SK-N-SH treated with all-trans-retinoic acid at 6 μM for 48 hours (cell line): ENCODE measurements at regions not wholly inside any gene's neighbourhood (a gene's known extent, or its start where the extent isn't known, plus 50 kb on each side); places are given as distances from the start of the nearest gene placed in this dataset.

Experiments used
- ATAC-seq: fragments of 200-7000 bp; cut with Tn5 transposase; 3 replicates; pipeline ENCODE4 v1.9.1; 2020; ENCODE audit warnings: mild to moderate bottlenecking, moderate library complexity
- ARNTL ChIP-seq: fragments of 450-650 bp; formaldehyde crosslinking; IDR thresholded peaks from 2 replicates; pipeline ENCODE4 v1.5.0; 2020; ENCODE audit warnings: low read depth, mild to moderate bottlenecking, moderate library complexity, borderline replicate concordance
- BACH2 ChIP-seq: fragments of 250-450 bp; sonication (Bioruptor Pico); IDR thresholded peaks from 2 replicates; pipeline ENCODE4 v1.9.0; 2021; ENCODE audit warnings: mild to moderate bottlenecking, borderline replicate concordance
- CREB5 ChIP-seq: fragments of 250-450 bp; sonication (Bioruptor Pico); IDR thresholded peaks from 2 replicates; pipeline ENCODE4 v1.5.1; 2020; ENCODE audit warnings: low read depth, mild to moderate bottlenecking, moderate library complexity
- CSDC2 ChIP-seq: fragments of 250-450 bp; sonication (Bioruptor Pico); IDR thresholded peaks from 2 replicates; pipeline ENCODE4 v1.5.0; 2020; ENCODE audit warnings: mild to moderate bottlenecking, moderate library complexity
- ESRRG ChIP-seq: fragments of 250-450 bp; sonication (Bioruptor Pico); IDR thresholded peaks from 2 replicates; pipeline ENCODE4 v1.6.1; 2021; ENCODE audit warnings: mild to moderate bottlenecking
- GLIS3 ChIP-seq: fragments of 250-450 bp; sonication (Bioruptor Pico); IDR thresholded peaks from 2 replicates; pipeline ENCODE4 v1.5.0; 2020; ENCODE audit warnings: mild to moderate bottlenecking, moderate library complexity
- ISL1 ChIP-seq: fragments of 250-450 bp; sonication (Bioruptor Pico); IDR thresholded peaks from 2 replicates; pipeline ENCODE4 v2.1.2; 2022; ENCODE audit warnings: mild to moderate bottlenecking, moderate library complexity
- OSR1 ChIP-seq: fragments of 250-450 bp; sonication (Bioruptor Pico); IDR thresholded peaks from 2 replicates; pipeline ENCODE4 v1.8.0; 2022; ENCODE audit warnings: moderate library complexity, mild to moderate bottlenecking, inconsistent platforms
- PPARA ChIP-seq: fragments of 250-450 bp; sonication (Bioruptor Pico); IDR thresholded peaks from 2 replicates; pipeline ENCODE4 v1.5.0; 2020; ENCODE audit warnings: mild to moderate bottlenecking, borderline replicate concordance
- RARB ChIP-seq: fragments of 250-450 bp; sonication (Bioruptor Pico); IDR thresholded peaks from 2 replicates; pipeline ENCODE4 v1.8.0; 2021; ENCODE audit warnings: mild to moderate bottlenecking, moderate library complexity
- SNAI2 ChIP-seq: fragments of 250-450 bp; sonication (Bioruptor Pico); IDR thresholded peaks from 2 replicates; pipeline ENCODE4 v1.5.0; 2020; ENCODE audit warnings: mild to moderate bottlenecking, moderate library complexity
- TCF4 ChIP-seq: fragments of 250-450 bp; sonication (Bioruptor Pico); IDR thresholded peaks from 2 replicates; pipeline ENCODE4 v1.8.0; 2021; ENCODE audit warnings: mild to moderate bottlenecking, moderate library complexity, borderline replicate concordance
- TOX ChIP-seq: fragments of 250-450 bp; sonication (Bioruptor Pico); IDR thresholded peaks from 2 replicates; pipeline ENCODE4 v1.8.0; 2021; ENCODE audit warnings: mild to moderate bottlenecking, moderate library complexity, borderline replicate concordance
- TSHZ2 ChIP-seq: fragments of 250-450 bp; sonication (Bioruptor Pico); IDR thresholded peaks from 2 replicates; pipeline ENCODE4 v1.5.0; 2020; ENCODE audit warnings: mild to moderate bottlenecking, moderate library complexity
- ZC3H10 ChIP-seq: fragments of 250-450 bp; sonication (Bioruptor Pico); IDR thresholded peaks from 2 replicates; pipeline ENCODE4 v1.5.1; 2021; ENCODE audit warnings: mild to moderate bottlenecking, moderate library complexity
- ZFP3 ChIP-seq: fragments of 250-450 bp; sonication (Bioruptor Pico); IDR thresholded peaks from 2 replicates; pipeline ENCODE4 v1.5.0; 2020; ENCODE audit warnings: mild to moderate bottlenecking, moderate library complexity
- ZFP30 ChIP-seq: fragments of 450-650 bp; formaldehyde crosslinking; IDR thresholded peaks from 2 replicates; pipeline ENCODE4 v1.5.0; 2022; ENCODE audit warnings: mild to moderate bottlenecking, moderate library complexity
- TF ChIP-seq, protein P1 (sequence below): fragments of 250-450 bp; sonication (Bioruptor Pico); IDR thresholded peaks from 2 replicates; pipeline ENCODE4 v1.5.1; 2021; ENCODE audit warnings: mild to moderate bottlenecking, moderate library complexity
- TF ChIP-seq, protein P2 (sequence below): fragments of 250-450 bp; sonication (Bioruptor Pico); IDR thresholded peaks from 2 replicates; pipeline ENCODE4 v1.8.0; 2020; ENCODE audit warnings: mild to moderate bottlenecking, moderate library complexity, borderline replicate concordance

DNA sequence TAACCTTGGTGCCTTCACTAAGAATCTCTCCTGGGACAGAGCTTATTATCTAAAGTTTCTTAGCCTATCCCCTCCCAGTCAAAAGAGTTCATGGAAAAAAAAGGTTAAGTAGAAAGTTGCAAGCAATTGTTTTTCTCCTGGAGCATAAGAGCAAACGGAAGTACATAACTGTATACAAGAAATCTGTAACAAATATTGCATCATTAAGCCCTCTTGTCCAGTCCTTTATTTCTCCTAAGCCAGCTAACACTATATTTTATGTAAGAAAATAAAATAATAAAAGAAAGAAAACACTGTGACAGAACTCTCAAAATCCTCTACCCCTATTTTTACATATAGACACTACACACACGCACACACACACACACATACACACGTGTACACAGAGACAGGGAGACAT, 255.3 kb downstream of the NAF1 start:
- no peak for TF ChIP-seq TSHZ2 (CRISPR knock-in tag)
- TF ChIP-seq CSDC2: no peak
- TF ChIP-seq ZFP3: no peak
- TF ChIP-seq ESRRG (CRISPR knock-in tag): no peak
- TF ChIP-seq ISL1 (CRISPR knock-in tag): no peak
- no peak for TF ChIP-seq TOX (CRISPR knock-in tag)
- no peak for TF ChIP-seq ZFP30
- TF ChIP-seq, protein P1, sequence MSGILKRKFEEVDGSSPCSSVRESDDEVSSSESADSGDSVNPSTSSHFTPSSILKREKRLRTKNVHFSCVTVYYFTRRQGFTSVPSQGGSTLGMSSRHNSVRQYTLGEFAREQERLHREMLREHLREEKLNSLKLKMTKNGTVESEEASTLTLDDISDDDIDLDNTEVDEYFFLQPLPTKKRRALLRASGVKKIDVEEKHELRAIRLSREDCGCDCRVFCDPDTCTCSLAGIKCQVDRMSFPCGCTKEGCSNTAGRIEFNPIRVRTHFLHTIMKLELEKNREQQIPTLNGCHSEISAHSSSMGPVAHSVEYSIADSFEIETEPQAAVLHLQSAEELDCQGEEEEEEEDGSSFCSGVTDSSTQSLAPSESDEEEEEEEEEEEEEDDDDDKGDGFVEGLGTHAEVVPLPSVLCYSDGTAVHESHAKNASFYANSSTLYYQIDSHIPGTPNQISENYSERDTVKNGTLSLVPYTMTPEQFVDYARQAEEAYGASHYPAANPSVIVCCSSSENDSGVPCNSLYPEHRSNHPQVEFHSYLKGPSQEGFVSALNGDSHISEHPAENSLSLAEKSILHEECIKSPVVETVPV: no peak
- TF ChIP-seq PPARA: no peak
- TF ChIP-seq GLIS3 (CRISPR knock-in tag): no peak
- TF ChIP-seq RARB (CRISPR knock-in tag): no peak
- TF ChIP-seq, protein P2, sequence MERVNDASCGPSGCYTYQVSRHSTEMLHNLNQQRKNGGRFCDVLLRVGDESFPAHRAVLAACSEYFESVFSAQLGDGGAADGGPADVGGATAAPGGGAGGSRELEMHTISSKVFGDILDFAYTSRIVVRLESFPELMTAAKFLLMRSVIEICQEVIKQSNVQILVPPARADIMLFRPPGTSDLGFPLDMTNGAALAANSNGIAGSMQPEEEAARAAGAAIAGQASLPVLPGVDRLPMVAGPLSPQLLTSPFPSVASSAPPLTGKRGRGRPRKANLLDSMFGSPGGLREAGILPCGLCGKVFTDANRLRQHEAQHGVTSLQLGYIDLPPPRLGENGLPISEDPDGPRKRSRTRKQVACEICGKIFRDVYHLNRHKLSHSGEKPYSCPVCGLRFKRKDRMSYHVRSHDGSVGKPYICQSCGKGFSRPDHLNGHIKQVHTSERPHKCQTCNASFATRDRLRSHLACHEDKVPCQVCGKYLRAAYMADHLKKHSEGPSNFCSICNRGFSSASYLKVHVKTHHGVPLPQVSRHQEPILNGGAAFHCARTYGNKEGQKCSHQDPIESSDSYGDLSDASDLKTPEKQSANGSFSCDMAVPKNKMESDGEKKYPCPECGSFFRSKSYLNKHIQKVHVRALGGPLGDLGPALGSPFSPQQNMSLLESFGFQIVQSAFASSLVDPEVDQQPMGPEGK (CRISPR knock-in tag): no peak
- no peak for TF ChIP-seq CREB5 (CRISPR knock-in tag)
- ATAC-seq: no peak

GRCh38 chr4:162909952-162910351, 256.7 kb downstream of the NAF1 start:
- TF ChIP-seq ZC3H10 (CRISPR knock-in tag): no peak
- no peak for TF ChIP-seq BACH2 (CRISPR knock-in tag)
- TF ChIP-seq RARB (CRISPR knock-in tag): no peak
- no peak for TF ChIP-seq CSDC2
- TF ChIP-seq SNAI2 (CRISPR knock-in tag): no peak
- TF ChIP-seq CREB5 (CRISPR knock-in tag): no peak
- no peak for TF ChIP-seq GLIS3 (CRISPR knock-in tag)
- TF ChIP-seq TCF4 (CRISPR knock-in tag): no peak
- TF ChIP-seq ARNTL (CRISPR knock-in tag): no peak
- no peak for TF ChIP-seq TOX (CRISPR knock-in tag)
- no peak for TF ChIP-seq ZFP3
- TF ChIP-seq PPARA: no peak
- no peak for TF ChIP-seq ESRRG (CRISPR knock-in tag)
- TF ChIP-seq TSHZ2 (CRISPR knock-in tag): no peak
- TF ChIP-seq OSR1: no peak

DNA sequence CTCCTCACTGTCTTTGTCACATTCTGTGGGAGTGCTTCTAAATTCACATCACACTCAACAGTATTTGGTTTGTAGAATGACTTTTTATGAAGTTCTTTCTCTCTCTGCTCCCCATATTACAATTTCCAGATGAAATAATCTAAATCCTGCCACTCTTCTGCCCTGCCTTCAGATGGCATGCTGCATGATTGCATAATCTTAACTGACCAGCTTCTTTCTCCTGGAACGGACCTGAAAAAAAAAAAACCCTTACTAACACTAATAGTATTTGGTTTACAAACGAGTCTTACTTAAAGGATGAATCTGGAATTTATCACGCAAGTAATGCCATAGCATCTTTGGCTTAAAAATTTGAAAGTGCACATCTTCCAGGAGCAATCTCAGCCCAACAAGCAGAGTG, 272.3 kb downstream of the NAF1 start:
- TF ChIP-seq BACH2 (CRISPR knock-in tag): no peak
- no peak for TF ChIP-seq ZFP30
- ATAC-seq: no peak

More at GRCh38 chr4:162909952-162910351, 256.7 kb downstream of the NAF1 start:
- no peak for ATAC-seq
